K562 (cell line): ENCODE measurements at regions not wholly inside any gene's neighbourhood (a gene's known extent, or its start where the extent isn't known, plus 50 kb on each side); places are given as distances from the start of the nearest gene placed in this dataset.

Experiments
- CTCF ChIP-seq, 3 experiments: IDR thresholded peaks in 2 of 3; conservative IDR thresholded peaks in 1 of 3; 2 replicates each; pipeline ENCODE4 v1.5.1; 2011 to 2012; ENCODE audit warnings: low read length in 3 of 3, mild to moderate bottlenecking in 3 of 3, control low read depth in 2 of 3, improper control_type of control experiment in 1 of 3, inconsistent platforms in 1 of 3, low read depth in 1 of 3, mixed read lengths in 1 of 3, moderate library complexity in 1 of 3; ENCODE audit not compliant: insufficient read depth in 2 of 3
- PRPF4 ChIP-seq: fragments of 200-400 bp; formaldehyde crosslinking; IDR thresholded peaks from one replicate; pipeline ENCODE4 v1.6.1; 2017; ENCODE audit warnings: low read length, low read depth, mild to moderate bottlenecking; ENCODE audit not compliant: insufficient read depth, poor library complexity, severe bottlenecking
- SRF ChIP-seq, 2 experiments: fragments of 250-450, 450-650 bp in 1 of 2; sonication (Bioruptor Pico) in 1 of 2; sonication (generic) in 1 of 2; formaldehyde crosslinking; IDR thresholded peaks; 2 replicates each; pipeline versions ENCODE4 v1.5.0 to v1.5.1; 2020 to 2022; ENCODE audit warnings: mild to moderate bottlenecking in 1 of 2, missing genetic modification reagents in 1 of 2
- ZBTB43 ChIP-seq: sonication (generic); formaldehyde crosslinking; IDR thresholded peaks from 2 replicates; pipeline ENCODE4 v1.8.0; 2023; ENCODE audit warnings: mild to moderate bottlenecking, missing genetic modification reagents
- ZNF175 ChIP-seq: fragments of 200-800 bp; sonication (Bioruptor generic); IDR thresholded peaks from 2 replicates; pipeline ENCODE4 v1.6.1; 2016; ENCODE audit warnings: low read depth, mild to moderate bottlenecking, missing genetic modification characterization, missing compliant biosample characterization
- ZNF511 ChIP-seq: sonication (generic); formaldehyde crosslinking; IDR thresholded peaks from 2 replicates; pipeline ENCODE4 v1.8.0; 2022; ENCODE audit warnings: mild to moderate bottlenecking, missing genetic modification reagents
- ZNF639 ChIP-seq, 2 experiments: fragments of 200-800 bp in 1 of 2; sonication (Bioruptor generic) in 1 of 2; sonication (generic) in 1 of 2; formaldehyde crosslinking in 1 of 2; IDR thresholded peaks in 1 of 2; conservative IDR thresholded peaks in 1 of 2; 2 replicates each; pipeline versions ENCODE4 v1.5.0 to v1.6.1; 2016 to 2020; ENCODE audit warnings: missing compliant biosample characterization in 1 of 2, missing genetic modification characterization in 1 of 2, missing genetic modification reagents in 1 of 2

- TF ChIP-seq SRF (CRISPR knock-in tag; IDR thresholded peaks at IDR 0.05) (no peak), CTCF (IDR thresholded peaks at IDR 0.05 in 2 of 3, conservative IDR thresholded peaks at IDR 0.05 in 1 of 3; ENCODE audit: insufficient read depth in 2 of 3, low read depth in 1 of 3, low read length in 3 of 3) (no peak), PRPF4 (no peak), ZBTB43 (no peak), ZNF639 (CRISPR knock-in tag; conservative IDR thresholded peaks at IDR 0.05 in 1 of 2, IDR thresholded peaks at IDR 0.05 in 1 of 2) (no peak), ZNF511 (CRISPR knock-in tag) (no peak), ZNF175 (CRISPR knock-in tag) (no peak)
Observed at GRCh38 chr21:43351501-43352153, 75.3 kb downstream of the SIK1 start.
